HG03432 (cell line): ENCODE measurements at regions not wholly inside any gene's neighbourhood (a gene's known extent, or its start where the extent isn't known, plus 50 kb on each side); places are given as distances from the start of the nearest gene placed in this dataset.
"Not testable (repeated sequence)": the region's sequence is repeated elsewhere in the genome, so short reads cannot be mapped to it uniquely, and the experiment has no call there.

Source experiments
- ATAC-seq: cut with Tn5 transposase; IDR thresholded peaks from one replicate; pipeline ENCODE4 v1.9.1; 2021; ENCODE audit warnings: mild to moderate bottlenecking, moderate library complexity; ENCODE audit not compliant: unreplicated experiment

- no peak for ATAC-seq
Observed at GRCh38 chr10:3661271-3661670, 123.7 kb downstream of the KLF6 start.

DNA sequence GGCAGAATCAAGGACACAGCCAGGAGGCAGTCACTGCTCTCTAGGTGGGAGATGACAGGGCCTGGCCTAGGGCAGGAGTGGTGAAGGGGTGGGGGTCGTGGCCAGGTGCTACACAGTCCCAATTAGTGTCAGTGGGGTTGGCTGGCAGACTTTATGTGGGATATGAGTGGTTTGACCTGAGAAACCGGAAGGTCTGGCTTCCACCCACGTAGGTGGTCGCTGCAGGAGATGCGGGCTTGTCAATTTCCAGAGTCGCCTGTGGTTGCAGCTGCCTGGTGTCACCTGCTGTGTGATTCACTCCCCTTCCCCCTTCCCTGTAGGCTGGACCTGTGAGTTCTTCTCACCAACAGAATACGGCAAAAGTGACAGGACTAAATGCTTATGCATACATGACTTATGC lies 124.3 kb downstream of the KLF6 start:
- ATAC-seq: no peak

DNA sequence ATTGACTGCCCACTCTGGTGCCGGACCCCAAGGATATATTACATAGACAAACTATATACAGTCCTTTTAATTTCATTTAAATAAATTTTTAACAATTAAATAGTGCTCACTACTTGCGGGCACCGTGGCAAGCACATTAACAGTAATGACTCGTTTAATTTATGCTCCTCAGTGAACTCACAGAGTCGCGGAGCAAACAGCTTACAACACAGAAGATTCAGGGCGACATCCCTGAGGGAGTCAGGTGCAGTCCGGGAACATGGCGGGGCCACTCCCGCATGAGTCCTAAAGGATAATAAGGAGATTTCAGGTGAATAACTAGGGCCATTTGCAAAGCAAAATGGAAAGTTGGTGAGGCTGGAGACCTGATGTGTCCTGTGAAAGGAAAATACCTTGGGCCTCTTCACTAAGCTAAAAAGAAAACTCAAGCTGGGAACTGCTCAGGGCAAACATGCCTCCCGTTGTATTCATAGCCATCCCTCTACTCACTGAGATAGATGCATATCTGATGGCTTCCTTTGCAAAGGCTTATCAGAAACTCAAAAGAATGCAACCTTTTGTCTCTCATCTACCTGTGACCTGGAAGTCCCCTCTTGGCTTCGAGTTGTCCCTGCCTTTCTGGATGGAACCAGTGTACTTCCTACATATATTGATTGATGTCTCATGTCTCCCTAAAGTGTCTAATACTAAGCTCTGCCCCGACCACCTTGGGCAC lies 125.6 kb downstream of the KLF6 start:
- ATAC-seq: no peak

DNA sequence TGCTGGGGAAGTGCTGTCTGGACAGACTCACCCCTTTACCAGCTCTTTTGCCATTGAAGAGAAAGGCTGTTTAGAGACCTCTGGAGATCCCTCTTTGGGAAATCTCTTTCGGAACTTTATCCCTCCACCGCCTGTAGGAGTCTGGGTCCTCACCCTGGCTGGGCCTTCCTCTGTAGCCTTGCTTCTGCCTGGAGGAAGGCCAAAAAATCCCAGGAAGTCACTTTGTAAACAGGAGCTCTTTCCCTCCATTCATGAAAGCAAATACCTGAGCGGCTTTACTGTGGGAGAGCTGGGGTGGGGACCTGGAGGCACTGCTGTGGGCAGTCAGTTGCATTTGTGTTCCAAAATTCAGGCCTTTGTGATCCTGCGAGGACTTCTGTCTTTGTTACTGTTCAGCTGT lies 126.2 kb downstream of the KLF6 start:
- no peak for ATAC-seq

DNA sequence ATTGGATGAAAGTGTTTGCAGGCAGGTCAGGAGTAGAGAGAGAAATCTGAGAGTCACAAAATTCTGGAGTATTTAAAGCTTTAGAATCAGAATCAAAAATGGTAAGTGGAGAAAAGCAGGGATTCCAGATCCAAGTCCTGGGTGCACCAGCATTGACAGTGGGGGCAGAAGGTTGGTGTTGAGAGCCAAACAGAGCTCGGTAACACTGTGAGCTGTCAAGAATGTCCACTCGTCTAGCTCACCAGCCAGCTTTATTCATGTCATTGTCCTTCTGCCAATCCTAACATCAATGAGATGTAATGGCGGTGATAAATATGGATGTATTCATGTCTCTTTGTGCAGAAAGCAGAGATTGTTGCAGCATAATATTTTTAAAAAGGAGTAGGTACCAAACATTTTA lies 128.8 kb downstream of the KLF6 start:
- no peak for ATAC-seq

GRCh38 chr10:3655528-3655927 lies 129.5 kb downstream of the KLF6 start:
- ATAC-seq: no peak

DNA sequence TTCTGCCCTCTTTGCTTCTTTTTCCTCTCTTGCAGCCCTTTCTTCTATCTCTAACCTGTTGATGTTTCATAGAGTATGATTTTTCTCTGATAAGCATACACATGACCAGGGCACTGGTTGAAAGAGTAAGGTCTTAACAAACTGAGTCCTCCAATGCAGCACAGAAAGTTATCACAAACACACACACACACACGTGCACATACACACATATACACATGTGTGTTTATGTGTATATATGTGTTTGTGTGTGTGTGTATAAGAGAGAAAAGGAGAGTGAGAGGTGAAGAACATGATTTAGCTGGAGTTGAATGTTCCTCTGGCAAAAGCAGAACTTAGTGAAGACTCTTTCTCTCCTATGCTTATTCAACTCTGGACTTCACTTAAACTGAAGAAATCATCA lies 130.0 kb downstream of the KLF6 start:
- ATAC-seq: no peak

- no peak for ATAC-seq
Observed at GRCh38 chr10:3654496-3654895, 130.5 kb downstream of the KLF6 start.

- ATAC-seq: not testable (repeated sequence)
Observed at GRCh38 chr10:3653303-3653702, 131.7 kb downstream of the KLF6 start.

GRCh38 chr10:3652886-3653285 lies 132.1 kb downstream of the KLF6 start:
- ATAC-seq: no peak

DNA sequence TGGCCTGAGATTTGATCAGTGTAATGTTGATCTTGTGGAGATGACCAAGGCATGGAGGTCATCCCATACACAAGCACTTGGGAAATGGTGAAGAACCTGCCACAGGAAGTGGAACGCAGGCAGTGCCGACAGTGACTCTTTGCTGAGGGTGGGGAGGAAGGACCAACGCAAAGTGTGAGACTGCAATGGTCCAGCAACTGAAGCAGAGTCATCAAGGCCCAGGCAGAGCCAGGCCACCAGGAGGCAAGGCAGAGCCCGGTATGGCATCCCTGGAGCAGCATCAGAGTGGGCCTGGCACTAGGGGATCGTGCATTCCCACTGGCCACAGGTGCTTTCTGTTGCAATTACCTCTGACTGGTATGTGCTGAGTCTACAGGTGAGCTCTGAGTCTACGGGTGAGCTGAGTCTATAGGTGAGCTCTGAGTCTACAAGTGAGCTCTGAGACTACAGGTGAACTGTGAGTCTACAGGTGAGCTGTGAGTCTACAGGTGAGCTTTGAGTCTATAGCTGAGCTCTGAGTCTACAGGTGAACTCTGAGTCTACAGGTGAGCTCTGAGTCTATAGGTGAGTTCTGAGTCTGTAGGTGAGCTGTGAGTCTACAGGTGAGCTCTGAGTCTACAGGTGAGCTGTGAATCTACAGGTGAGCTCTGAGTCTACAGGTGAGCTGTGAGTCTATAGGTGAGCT lies 132.9 kb downstream of the KLF6 start:
- no peak for ATAC-seq

DNA sequence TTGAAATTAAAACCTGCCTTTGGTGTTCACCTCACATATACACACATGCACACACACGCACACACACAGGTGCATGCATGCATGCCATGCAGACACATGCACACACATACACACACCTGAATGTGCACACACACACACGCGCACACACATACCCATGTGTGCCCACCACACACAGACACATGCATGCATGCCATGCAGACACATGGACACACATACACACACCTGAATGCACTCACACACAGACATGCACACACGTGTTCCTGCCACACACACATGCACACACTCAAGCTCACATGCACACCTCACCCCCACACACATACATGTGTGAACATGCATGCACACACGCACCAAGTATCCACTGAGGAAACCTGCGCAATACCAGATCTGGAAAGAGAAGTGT lies 136.4 kb downstream of the KLF6 start:
- ATAC-seq: no peak

DNA sequence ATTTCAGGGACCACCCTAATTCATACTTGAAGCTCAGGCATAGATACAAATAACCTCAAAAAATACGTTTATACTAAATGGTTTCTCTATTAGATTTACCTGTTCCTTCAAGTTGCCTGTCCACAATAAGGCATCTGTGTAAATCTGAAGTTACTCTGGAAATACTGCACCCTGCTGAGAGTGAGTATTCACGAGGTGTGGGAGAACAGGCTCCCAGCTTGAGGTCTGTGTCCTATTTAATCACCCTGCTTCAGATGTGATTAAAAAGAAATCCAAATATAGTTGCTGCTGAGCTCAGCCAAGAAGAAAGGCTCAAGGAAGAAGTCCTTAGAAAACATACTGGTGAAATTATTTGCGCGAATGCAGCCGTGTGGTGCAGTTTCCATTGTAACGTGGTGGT lies 136.8 kb downstream of the KLF6 start:
- ATAC-seq: no peak

DNA sequence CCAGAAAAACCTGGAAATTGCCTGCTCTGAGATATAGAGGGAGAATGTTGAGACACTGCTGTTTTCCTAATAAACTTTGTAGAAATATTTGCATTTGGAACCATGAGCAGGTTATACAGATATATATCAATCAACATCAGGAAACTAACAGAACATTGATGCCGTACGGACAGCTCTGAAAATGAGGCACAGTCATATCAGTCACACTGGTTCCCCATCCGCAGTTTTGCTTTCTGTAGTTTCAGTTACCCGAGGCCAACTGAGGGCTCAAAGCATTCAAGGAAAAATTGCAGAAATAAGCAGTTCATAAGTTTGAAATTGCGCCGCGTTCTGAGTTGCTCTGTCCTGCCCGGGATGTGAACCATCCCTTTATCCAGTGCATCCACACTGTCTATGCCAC lies 137.9 kb downstream of the KLF6 start:
- ATAC-seq: peak; percentile 51

DNA sequence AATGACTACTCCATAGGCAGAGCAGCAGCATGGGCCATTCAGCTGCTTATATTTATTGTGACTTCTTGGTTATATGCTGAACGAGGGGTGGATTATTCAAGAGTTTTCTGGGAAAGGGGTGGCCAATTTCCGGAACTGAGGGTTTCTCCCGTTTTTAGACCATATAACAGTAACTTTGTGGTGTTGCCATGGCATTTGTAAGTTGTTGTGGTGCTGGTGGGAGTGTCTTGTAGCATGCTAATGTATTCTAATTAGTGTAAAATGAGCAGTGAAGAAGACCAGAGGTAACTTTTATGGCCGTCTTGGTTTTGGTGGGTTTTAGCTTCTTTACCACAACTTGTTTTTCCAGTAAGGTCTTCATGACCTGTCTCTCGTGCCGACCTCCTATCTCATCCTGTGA lies 139.6 kb downstream of the KLF6 start:
- no peak for ATAC-seq

GRCh38 chr10:3640816-3641215 lies 144.2 kb downstream of the KLF6 start:
- ATAC-seq: no peak

GRCh38 chr10:3639546-3639945 lies 145.5 kb downstream of the KLF6 start:
- ATAC-seq: no peak

DNA sequence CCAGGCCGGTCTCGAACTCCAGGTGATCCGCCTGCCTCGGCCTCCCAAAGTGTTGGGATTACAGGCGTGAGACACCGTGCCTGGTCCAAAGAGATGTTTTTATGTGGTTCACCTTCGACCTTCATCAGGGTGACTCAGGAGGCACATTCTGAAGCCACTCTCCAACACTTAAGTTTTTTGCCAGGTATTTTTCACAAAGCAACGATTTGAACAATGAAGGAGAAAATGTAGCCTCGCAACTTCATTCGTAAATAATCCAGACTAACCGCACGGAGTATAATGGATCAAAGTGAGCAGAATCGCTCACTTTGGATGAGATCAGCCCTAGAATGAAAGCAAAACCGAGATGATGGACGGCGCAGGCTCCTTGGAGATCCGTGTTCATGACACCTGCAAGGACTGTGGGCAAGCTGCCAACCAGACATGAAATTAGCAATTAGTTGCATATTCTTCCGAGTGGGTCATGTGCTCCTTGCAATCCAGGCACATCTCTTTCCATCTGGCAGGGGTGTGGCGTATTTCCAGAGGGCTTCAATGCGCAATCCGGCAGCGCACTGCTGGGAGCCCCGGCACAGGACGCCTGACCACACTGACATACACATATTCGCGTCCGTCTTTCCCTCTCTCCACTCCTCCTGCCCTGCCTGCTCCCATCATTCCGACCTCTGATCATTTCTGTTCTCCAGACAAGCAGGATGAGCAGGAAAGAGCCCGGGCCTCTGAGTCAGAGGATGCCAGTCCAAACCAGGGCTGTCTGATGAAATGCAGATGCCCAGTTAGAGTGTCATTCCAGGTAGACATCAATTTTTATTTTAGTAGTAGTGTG lies 148.4 kb downstream of the KLF6 start:
- ATAC-seq: no peak

- ATAC-seq: no peak
Observed at GRCh38 chr10:3635697-3636096, 149.3 kb downstream of the KLF6 start.

DNA sequence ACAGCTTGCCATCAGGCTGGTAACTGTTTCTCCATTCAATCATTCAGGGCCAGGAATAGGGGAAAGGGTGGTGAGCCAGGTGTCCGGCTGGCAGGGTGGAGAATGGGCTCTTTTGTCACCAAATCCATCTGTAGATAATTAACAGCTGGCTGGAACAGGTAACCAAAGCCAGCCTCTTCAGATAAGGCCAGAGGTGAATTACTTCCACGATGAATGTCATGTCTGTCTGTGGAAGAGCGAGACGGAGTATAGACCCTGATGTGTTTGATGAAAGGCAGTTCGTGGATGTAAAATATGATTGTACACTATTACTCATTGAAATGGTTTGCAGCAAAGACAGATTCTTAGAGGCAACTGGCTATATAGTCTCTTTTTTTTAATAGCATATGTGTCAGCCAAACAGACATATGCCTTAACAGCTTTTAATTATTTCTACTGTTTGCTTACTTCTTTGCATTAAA lies 149.8 kb downstream of the KLF6 start:
- no peak for ATAC-seq

DNA sequence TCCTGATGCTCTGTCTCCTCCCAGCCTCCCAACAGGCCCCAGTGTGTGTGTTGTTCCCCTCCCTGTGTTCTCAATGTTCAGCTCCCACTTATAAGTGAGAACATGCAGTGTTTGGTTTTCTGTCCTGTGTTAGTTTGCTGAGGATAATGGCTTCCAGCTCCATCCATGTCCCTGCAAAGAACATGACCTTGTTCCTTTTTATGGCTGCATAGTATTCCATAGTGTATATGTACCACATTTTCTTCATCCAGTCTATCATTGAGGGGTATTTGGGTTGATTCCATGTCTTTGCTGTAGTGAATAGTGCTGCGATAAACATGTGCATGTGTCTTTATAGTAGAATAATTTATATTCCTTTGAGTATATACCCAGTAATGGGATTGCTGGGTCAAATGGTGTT lies 150.4 kb downstream of the KLF6 start:
- ATAC-seq: not testable (repeated sequence)
